Prostate gland (tissue), 2 donors: ENCODE measurements at regions not wholly inside any gene's neighbourhood (a gene's known extent, or its start where the extent isn't known, plus 50 kb on each side); places are given as distances from the start of the nearest gene placed in this dataset.

Experiments
- POLR2AphosphoS5 ChIP-seq: sonication (generic); formaldehyde crosslinking; IDR thresholded peaks from one replicate; pipeline ENCODE4 v1.6.1; 2017; ENCODE audit warnings: antibody characterized with exemption
- TF ChIP-seq, protein P1 (sequence below), 4 experiments: fragments of 200-600 bp in 2 of 4; fragments of 450-650 bp in 2 of 4; sonication (generic) in 2 of 4; IDR thresholded peaks; 1 replicate in 3 of 4; 2 replicates in 1 of 4; pipeline ENCODE4 v1.5.1; 2016 to 2019; ENCODE audit warnings: antibody characterized with exemption in 4 of 4, mild to moderate bottlenecking in 2 of 4, moderate library complexity in 2 of 4

- TF ChIP-seq, protein P1, sequence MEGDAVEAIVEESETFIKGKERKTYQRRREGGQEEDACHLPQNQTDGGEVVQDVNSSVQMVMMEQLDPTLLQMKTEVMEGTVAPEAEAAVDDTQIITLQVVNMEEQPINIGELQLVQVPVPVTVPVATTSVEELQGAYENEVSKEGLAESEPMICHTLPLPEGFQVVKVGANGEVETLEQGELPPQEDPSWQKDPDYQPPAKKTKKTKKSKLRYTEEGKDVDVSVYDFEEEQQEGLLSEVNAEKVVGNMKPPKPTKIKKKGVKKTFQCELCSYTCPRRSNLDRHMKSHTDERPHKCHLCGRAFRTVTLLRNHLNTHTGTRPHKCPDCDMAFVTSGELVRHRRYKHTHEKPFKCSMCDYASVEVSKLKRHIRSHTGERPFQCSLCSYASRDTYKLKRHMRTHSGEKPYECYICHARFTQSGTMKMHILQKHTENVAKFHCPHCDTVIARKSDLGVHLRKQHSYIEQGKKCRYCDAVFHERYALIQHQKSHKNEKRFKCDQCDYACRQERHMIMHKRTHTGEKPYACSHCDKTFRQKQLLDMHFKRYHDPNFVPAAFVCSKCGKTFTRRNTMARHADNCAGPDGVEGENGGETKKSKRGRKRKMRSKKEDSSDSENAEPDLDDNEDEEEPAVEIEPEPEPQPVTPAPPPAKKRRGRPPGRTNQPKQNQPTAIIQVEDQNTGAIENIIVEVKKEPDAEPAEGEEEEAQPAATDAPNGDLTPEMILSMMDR (IDR thresholded peaks at IDR 0.05): no peak
- no peak for TF ChIP-seq POLR2AphosphoS5
Observed at GRCh38 chr14:48914382-48914781, 671.8 kb downstream of the RPS29 start.
